Mucosa of gallbladder (tissue), 1 donor: ENCODE measurements at regions not wholly inside any gene's neighbourhood (a gene's known extent, or its start where the extent isn't known, plus 50 kb on each side); places are given as distances from the start of the nearest gene placed in this dataset.
A peak's percentile ranks its signal among the peaks of the same experiment; 100 is the strongest.

Experiments used
- DNase-seq: peaks from one replicate; pipeline ENCODE4 v3.0.0-alpha.2; 2020; ENCODE audit warnings: low spot score
- donor health status: DM: no; HTN: no; CAD: no.

DNA sequence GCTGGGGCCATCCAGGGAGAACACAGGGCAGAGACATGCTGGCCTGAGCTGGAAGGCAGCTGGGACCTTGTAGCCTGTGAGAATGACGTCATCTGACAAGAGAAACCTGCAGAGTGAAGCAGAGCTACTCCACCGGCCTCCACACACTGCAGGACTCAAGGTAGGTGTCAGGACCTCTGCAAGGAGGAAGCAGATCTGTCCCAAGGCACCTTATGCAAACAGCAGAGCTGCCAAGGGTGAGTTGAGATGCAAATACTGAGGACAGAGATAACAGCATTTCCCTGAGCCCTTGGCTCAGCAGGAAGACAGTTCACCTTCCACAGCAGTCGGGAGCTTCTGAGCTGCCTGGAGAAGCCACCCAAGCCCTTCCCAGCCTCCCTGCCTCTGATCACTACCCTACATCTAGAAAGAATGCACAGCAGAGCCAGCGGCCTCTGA lies 51.9 kb upstream of the IGSF9B start:
- peak; percentile 62 for DNase-seq

DNA sequence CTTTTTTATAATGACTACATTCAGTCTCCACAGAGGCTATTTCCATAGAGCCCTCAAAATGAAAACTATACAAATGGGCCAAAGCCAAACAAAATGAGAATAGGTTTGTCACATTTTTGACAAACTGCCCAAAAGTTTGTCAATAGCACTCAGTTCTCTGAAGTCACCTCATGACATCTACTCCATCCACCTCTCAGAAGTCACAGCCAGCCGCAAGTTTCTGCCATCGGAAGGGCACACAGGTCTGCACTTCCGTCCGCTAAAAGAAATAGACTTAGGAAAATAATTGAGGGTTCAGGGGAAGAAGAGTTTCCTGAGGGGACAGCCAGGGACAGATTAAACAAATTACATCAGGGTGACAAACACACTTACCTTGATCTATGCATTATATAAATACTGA lies 55.4 kb upstream of the JAM3 start:
- no peak for DNase-seq

DNA sequence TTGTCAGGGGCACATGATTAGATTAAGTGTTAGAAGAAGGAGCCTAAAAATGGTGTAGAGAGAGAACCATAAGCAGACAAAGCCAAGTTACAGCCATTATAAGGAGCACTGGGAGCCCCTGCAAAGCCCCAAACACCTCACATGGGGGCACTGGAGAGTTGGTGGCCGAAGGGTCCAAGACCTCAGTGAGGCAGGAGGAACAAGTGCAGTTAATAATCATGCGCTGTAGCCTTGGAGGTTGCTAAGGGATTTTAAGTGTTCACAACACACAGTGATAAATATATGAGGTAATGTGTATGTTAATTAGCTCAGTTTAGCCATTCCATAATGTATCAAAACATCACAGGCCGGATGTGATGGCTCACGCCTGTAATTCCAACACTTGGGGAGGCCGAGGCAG lies 54.4 kb upstream of the JAM3 start:
- no peak for DNase-seq

DNA sequence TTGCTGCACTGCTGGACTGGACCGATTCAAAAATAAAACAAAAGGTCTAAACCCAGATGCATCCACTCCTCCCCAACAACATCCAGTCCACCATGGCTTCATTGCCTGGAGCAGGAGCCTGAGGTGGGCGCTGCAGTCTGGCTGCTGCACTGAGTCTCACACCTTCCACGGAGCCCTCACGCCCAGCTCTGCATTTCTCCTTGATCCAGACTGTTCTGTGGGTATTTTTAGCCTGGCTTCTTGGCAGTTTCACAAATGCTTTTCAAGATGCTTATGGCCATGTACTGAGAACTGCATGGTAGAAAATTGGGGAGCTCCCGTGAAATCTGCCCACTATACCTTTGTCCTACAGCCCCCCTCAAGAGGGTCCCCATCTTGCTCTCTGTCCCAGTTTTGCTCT lies 53.3 kb upstream of the JAM3 start:
- no peak for DNase-seq

DNA sequence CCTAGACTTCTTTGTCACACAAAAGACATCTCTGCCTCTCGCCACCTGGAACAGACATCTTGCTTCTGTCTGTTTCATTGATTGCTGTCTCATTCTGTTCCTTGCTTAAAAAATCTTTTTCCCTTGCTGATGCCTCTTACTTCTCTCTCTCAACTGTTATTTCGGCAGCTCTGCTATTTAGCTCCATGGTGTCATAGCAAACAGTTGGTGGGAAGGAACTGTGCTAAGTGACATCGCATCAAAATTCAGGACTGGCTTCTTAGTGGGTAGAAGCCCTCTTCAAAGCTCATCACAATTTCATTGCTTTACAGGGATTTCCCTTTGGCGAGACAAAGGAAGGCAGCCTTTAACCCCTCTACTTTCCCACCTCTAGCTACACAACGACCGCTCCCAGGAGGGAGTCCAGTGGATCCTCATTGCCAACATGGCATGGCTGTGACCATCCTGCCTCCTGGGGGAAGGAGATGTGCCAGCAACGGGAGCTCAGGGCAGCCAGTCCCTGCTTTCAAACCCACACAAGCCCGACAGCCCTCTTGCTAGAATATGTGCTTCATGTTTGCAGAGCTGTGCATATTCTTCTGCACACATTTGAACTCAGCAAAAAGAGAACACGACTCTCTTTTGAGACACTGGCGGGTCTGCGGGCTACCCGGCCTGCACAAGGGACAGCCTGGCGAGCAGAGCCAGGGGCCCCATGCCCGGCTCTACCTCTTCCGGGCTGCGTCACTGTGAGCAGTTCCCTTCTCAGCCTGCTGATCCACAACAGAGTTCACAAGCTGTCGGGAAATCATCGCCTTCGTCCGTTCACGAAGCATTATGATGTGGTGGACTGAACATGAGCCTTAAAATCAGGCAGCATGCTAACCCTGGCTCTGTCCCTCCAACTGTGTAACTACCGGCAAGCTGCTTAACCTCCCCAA lies 51.1 kb upstream of the JAM3 start:
- no peak for DNase-seq
